Ascending aorta (tissue), 2 donors: ENCODE measurements at regions not wholly inside any gene's neighbourhood (a gene's known extent, or its start where the extent isn't known, plus 50 kb on each side); places are given as distances from the start of the nearest gene placed in this dataset.
A peak's percentile ranks its signal among the peaks of the same experiment; 100 is the strongest.

Source experiments
- DNase-seq, 2 donors: peaks; one replicate each; pipeline ENCODE4 v3.0.0-alpha.2; 2019; ENCODE audit warnings: low spot score in 2 of 2
- H3K27ac ChIP-seq, 2 donors: fragments of 200-600 bp; sonication (generic); one replicate each; pipeline ENCODE4 v1.5.1; 2016 to 2017; ENCODE audit warnings: mild to moderate bottlenecking in 1 of 2
- H3K27me3 ChIP-seq: fragments of 200-600 bp; sonication (generic); one replicate; pipeline ENCODE4 v1.5.1; 2017
- H3K36me3 ChIP-seq, 2 donors: fragments of 200-600 bp; sonication (generic); one replicate each; pipeline ENCODE4 v1.5.1; 2016
- H3K4me1 ChIP-seq, 2 donors: fragments of 200-600 bp; sonication (generic); one replicate each; pipeline ENCODE4 v1.5.1; 2016 to 2017; ENCODE audit warnings: mild to moderate bottlenecking in 1 of 2
- H3K4me3 ChIP-seq, 2 donors: fragments of 200-600 bp; sonication (generic); one replicate each; pipeline ENCODE4 v1.5.1; 2016 to 2017; ENCODE audit warnings: mild to moderate bottlenecking in 1 of 2
- H3K9me3 ChIP-seq, 2 donors: fragments of 200-600 bp; sonication (generic); one replicate each; pipeline ENCODE4 v1.5.1; 2016
- CTCF ChIP-seq, 3 experiments: fragments of 200-600 bp in 2 of 3; fragments of 450-650 bp in 1 of 3; sonication (generic) in 2 of 3; IDR thresholded peaks; one replicate each; pipeline ENCODE4 v1.5.1; 2016 to 2019; ENCODE audit warnings: antibody characterized with exemption in 3 of 3, mild to moderate bottlenecking in 1 of 3, moderate library complexity in 1 of 3
- intact Hi-C: fragments of 100-400 bp; cut with DNase I; formaldehyde crosslinking; loops from one replicate; pipeline ENCODE4 v1.15.1; 2023

- intact Hi-C loops = loop anchor here (5.0 kb wide), 1 partner anchor 238 kb away; no protein-coding TSS in a partner anchor
- H3K27ac ChIP-seq = peak overlapping the region; percentile 76 to 78
- H3K4me1 ChIP-seq = peaks cover 0 to 17% of the 10 kb centered on the region in 2 donors
- no peaks in the 10 kb centered on the region for H3K36me3 ChIP-seq
- DNase-seq = peak in 1 of 2 donors; percentile 56
- H3K9me3 ChIP-seq = no peaks in the 10 kb centered on the region
- no peak overlapping the region for H3K4me3 ChIP-seq
- no peaks in the 10 kb centered on the region for H3K27me3 ChIP-seq
- TF ChIP-seq CTCF (IDR thresholded peaks at IDR 0.05) = no peak
Measured at GRCh38 chr9:759983-760736, 81.3 kb upstream of the DMRT1 start.

DNA sequence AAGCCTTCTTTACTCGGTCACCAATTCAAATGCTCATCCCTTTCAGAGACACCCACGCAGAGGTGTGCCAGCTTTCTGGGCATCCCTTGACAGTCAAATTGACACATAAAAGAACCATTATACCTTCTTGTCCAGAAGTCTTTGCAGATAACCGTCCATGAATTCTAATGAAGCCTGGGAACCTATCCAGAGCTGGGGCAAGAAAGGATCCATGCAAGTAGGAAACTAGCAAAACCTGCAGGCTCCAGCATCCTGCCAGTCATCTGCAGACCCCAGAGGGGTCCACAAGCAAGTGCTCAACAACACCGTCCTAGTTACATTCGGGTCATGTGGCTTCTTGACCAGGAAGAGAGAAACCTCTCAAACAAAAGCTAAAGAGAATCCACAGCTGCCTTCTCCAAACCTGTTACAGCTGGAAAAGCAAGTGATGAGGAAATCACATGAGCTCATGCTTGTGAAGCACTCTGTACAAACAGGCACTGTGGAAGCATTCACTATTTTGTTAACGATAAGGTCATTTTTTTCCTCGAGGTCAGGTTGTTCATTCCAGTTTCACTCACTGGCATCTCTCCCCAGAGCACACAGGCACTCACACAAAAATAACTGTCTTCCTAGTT is 80.2 kb upstream of the DMRT1 start:
- peak in 1 of 2 donors; percentile 66 for DNase-seq
- Histone ChIP-seq H3K27ac (peak overlapping the region; percentile 76 to 78), H3K27me3 (no peaks in the 10 kb centered on the region), H3K4me3 (no peak overlapping the region), H3K4me1 (peaks cover 0 to 17% of the 10 kb centered on the region in 2 donors), H3K9me3 (no peaks in the 10 kb centered on the region), H3K36me3 (no peaks in the 10 kb centered on the region)
- intact Hi-C loops = loop anchor here (5.0 kb wide), 1 partner anchor 239 kb away; no protein-coding TSS in a partner anchor
- no peak for TF ChIP-seq CTCF (IDR thresholded peaks at IDR 0.05)

- Histone ChIP-seq H3K36me3 (no peaks in the 10 kb centered on the region), H3K4me1 (peaks cover 0 to 17% of the 10 kb centered on the region in 2 donors), H3K9me3 (no peaks in the 10 kb centered on the region), H3K27me3 (no peaks in the 10 kb centered on the region), H3K4me3 (no peak overlapping the region), H3K27ac (peak overlapping the region; percentile 76 to 78)
- no peak for TF ChIP-seq CTCF (IDR thresholded peaks at IDR 0.05)
- intact Hi-C loops = loop anchor here (5.0 kb wide), 1 partner anchor 240 kb away; no protein-coding TSS in a partner anchor
- peak in 1 of 2 donors; percentile 62 for DNase-seq
Measured at GRCh38 chr9:761793-762560, 79.5 kb upstream of the DMRT1 start.

DNA sequence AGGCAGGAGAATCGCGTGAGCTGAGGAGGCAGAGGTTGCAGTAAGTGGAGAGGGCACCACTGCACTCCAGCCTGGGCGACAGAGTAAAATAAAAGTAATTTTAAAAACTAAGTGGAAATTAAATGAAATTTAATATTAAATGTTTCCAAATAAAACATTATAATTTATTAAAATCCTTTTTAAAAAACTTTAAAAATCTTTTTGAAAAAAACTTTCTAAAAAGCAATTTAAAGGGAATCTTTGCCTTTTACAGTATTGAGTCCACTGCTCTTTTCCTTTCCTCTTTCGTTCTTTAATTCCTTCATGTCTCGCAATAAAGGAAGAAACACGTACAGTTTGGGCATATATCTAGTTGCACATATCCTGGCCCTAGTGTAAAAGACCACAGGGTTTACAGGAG is 77.8 kb upstream of the DMRT1 start:
- no peak for DNase-seq
- no peaks in the 10 kb centered on the region for H3K36me3 ChIP-seq
- no peak overlapping the region for H3K27ac ChIP-seq
- peak overlapping the region in 1 of 2 donors; percentile 41 for H3K4me3 ChIP-seq
- intact Hi-C loops = loop anchor here (1.0 to 5.0 kb wide), 2 partner anchors 149 to 241 kb away; no protein-coding TSS in a partner anchor
- H3K27me3 ChIP-seq = no peaks in the 10 kb centered on the region
- no peak for TF ChIP-seq CTCF (IDR thresholded peaks at IDR 0.05)
- no peaks in the 10 kb centered on the region for H3K9me3 ChIP-seq
- H3K4me1 ChIP-seq = peaks cover 0 to 17% of the 10 kb centered on the region in 2 donors

DNA sequence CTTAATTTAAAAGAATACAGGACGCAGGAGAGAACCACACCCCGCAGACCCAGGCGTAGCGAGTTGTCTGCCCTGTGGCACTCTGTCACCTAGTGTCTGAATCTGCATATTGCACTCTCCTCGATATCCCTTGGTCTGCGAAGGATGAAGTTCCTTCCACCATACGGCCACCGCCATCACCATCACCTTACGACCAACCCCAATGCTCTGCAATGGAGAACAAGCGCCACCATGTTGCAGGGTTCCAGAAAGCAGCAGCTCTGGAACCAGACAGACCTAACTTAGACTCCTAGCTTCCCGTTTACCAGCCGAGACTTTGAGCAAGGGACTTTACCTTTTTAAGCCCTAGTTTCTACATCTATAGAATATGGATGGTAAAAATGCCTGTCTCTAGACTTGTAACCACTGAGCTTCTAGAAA is 77.4 kb upstream of the DMRT1 start:
- H3K27ac ChIP-seq = no peak overlapping the region
- peaks cover 0 to 17% of the 10 kb centered on the region in 2 donors for H3K4me1 ChIP-seq
- peak; percentile 75 to 90 (median 90) for TF ChIP-seq CTCF (IDR thresholded peaks at IDR 0.05)
- intact Hi-C loops = loop anchor here (1.0 to 5.0 kb wide), 2 partner anchors 150 to 242 kb away; no protein-coding TSS in a partner anchor
- H3K27me3 ChIP-seq = no peaks in the 10 kb centered on the region
- DNase-seq = peak in 1 of 2 donors; percentile 85
- no peaks in the 10 kb centered on the region for H3K9me3 ChIP-seq
- no peaks in the 10 kb centered on the region for H3K36me3 ChIP-seq
- H3K4me3 ChIP-seq = peak overlapping the region in 1 of 2 donors; percentile 41
